ENCODE measurements at regions not wholly inside any gene's neighbourhood (a gene's known extent, or its start where the extent isn't known, plus 50 kb on each side); places are given as distances from the start of the nearest gene placed in this dataset.
"Not testable (repeated sequence)": the region's sequence is repeated elsewhere in the genome, so short reads cannot be mapped to it uniquely, and the experiment has no call there.

GRCh38 chr7:136400877-136401276 lies 423.7 kb upstream of the MTPN start:
- DNase-seq, result no peak

GRCh38 chr7:136399385-136399784 lies 422.2 kb upstream of the MTPN start:
- no peak for DNase-seq

DNA sequence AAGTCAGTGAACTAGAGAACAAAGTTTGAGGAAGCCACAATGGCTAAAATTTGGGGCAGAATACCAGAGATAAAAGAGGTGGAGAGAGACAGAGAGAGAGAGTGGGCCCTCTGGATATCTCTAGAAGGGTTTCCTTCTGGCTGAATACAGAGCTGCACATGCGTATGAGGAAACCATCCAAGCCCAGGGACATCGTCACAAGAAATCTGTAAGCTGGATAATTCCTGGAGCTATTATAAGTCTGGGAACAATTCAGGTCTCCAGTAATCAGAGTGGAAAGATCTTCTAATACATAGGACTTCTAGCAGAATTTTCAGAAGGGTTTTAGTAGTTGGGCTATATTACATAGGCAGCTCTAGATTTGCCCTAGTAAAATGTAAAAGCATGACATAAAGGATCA lies 415.7 kb upstream of the MTPN start:
- no peak for DNase-seq

DNA sequence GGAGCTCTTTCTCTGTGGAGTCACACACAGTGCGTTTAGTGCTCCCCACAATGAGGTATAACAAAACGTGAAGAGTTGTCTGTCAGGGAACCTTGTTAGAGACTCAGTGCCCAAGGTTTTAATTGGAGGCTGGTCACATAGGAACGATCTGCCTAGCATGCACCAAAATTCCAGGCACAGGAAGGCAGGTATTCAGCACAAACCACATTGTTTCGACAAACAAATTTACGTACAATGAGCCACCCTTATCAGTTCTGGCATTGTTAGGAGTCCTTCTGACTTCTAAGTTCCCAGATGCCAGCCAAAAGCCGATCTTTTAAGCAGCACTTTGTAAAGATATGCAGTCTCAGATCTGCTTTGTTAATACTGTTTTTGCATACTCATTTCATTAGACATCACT lies 414.2 kb upstream of the MTPN start:
- DNase-seq, result no peak

GRCh38 chr7:136389933-136390332 lies 412.8 kb upstream of the MTPN start:
- no peak for DNase-seq

- no peak for DNase-seq
Observed at GRCh38 chr7:136386876-136387275, 409.7 kb upstream of the MTPN start.

- not testable (repeated sequence) for DNase-seq
Observed at GRCh38 chr7:136371409-136371808, 394.2 kb upstream of the MTPN start.

DNA sequence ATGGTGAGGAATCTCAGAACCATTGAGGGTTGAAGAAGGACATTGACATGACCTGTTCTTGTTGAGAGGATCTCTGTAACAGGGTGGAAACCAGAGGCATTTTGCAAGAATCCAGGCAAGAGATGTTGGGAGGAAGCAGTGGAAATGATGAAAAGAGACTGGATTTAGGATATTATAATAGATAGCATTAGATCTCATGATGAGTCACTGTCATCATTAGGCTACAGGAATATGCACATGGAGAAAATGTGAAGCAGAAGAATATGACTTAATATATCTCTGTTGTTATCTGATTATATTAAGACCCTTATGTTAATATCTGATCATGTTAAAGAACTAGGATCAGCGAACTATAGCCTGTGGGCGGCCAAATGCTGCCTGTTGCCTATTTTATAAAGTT lies 393.0 kb upstream of the MTPN start:
- DNase-seq, result no peak

DNA sequence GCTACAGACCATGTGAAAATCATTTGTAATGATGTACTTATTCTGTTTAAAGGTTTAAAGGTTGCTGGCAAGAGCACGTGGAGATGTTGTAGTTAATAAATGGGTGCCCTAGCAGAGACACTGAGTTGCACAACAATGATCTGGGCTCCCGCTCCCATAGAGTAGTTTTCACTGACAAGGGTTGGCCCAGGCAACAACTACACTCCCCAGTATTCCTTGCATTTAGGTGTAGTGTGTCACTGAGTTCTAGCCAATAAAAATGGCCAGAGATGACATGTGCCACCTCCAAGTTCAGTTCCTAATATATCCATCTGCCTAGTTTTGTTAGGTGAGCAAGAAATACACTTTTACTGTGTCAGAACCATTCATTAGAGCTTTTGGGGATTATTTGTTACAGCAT lies 392.1 kb upstream of the MTPN start:
- DNase-seq, result no peak

GRCh38 chr7:136359333-136359903 lies 382.3 kb upstream of the MTPN start:
- no peak for DNase-seq

GRCh38 chr7:136353287-136353686 lies 376.1 kb upstream of the MTPN start:
- no peak for DNase-seq

GRCh38 chr7:136348542-136349192 lies 371.5 kb upstream of the MTPN start:
- no peak for DNase-seq

DNA sequence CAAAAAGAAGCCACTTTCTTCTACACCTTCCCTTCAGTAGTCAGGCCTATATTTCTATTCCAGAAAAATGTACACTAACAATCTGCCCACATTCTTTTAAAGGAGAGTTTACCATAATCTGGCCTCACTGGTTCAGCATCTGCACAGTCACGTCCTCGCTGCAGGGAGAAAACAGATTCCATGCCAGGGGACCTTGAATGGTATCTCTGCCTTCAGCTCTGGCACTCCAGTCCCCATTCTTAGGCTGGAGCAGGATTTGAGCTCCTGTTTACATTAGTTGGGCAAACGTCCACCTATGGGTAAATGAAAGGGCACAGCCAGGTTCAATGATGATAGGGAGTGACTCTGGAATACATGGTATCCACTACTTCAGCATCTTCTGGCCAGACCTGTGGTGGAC lies 371.0 kb upstream of the MTPN start:
- DNase-seq, result no peak

DNA sequence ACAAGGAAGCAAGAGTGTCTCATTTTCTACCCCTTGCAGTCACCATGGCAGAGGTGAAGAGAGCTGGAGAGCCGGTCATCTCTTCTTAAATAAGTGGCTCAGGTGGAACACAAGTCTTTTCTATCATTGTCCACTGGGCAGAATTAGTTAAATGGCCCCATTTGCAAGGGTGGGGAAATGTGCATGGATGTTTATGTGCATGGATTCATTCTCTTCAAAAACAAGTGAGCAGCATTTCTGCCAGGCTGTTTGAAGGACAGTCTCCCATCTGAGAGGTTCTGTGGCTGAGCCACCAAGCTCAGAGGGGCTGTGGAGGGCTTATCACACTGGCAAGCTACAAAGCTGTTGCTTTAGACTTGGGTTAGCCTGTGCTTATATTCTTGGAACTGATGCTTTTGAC lies 370.3 kb upstream of the MTPN start:
- DNase-seq, result no peak

DNA sequence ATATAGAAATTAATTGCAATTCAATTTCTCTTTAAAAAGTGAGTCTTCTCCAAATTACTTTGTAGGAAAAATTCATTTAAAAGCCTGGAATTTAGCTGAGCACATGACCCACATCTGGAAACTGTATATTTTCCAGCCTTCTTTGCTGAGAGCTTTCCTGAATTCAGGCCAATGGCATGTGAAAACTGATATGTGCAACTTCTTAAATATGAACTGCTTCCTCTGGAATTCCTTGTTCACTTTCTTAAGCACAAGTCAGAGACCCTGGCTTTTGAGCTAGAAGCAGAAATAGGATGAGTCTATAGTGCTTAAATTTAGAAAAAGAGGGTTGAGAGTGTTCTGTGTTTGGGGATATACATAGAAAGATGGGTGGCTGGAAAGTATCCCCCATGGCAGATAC lies 365.1 kb upstream of the MTPN start:
- no peak for DNase-seq

DNA sequence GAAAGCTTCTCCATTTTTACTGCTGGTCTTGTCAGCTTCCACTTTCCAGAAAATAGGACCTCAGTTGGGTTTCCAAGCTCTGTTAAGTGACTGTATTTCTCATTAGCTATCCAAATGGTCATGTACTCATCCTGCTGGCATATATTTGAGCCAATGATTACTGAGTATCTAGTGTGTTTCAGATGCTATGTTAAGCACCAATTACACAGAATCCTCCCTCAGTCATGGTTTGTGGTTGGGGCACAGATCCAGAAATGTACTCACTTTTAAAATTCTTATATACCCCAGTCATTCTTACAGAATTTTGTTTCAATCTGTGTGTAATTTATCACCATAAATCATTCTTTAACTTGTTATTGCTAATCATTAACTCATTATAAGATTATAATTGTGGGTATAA lies 362.3 kb upstream of the MTPN start:
- no peak for DNase-seq

GRCh38 chr7:136336932-136337331 lies 359.8 kb upstream of the MTPN start:
- DNase-seq, result no peak

DNA sequence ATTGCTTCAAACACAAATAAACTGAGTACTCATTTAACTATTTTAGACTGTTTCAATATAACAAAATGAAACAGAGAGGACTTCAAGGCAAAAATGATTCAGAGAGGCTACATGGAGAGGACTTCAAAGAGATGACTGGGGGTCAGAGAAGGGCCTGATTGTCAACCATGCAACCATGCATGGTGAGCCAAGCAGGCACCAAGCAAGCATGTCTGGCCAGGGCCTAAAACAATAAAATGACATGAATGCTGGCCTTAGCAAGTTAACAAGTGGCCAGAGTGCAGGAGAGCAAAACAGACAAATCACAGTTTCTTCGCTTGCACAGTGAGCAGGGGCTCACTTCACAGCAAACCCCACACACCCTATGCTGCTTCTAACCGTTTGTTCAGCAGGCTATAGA lies 356.5 kb upstream of the MTPN start:
- DNase-seq, result no peak

DNA sequence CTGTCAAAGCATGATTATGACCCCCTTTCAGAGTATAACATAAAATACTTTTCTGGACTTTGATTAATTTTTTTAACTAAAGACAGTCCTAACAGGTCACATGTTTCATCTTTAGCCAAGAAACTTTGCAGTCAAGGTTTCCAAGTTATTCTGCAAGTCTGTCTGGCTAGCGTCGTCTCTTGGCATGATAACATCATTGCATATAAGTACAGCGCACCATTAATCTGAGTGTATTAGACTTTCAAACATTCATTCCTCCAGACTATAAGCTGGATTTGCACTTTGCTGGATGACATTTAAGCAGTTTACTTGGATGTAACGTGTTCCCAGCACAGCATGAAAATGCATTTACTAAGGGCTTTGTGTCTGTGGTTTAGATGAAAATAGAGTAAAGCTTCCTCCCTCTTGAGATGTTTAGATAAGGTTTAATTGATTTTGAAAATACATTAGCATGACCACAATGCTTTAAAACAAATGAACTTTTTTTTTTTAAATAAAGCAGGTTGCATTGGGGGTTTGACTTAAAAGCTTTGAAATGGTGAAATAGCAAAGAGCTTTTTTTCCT lies 349.0 kb upstream of the MTPN start:
- no peak for DNase-seq

DNA sequence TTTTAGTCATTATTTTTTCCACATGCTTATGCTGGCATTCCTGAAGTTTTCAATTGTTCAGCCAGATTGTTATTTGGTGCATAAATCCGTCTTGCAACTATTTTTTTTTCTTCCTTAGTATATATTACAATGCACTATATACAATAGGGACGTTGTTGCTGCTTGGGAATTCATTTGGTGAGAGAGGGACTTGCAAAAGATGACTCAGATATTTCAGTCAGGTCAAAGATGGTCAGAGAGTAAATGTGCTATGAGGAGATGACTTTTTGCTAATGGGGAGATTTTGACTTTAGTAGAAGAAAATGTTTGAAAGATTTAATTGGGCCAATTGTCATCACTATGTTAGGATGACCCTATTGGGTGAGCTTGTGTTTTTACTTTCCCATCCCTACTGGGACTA lies 348.4 kb upstream of the MTPN start:
- no peak for DNase-seq

DNA sequence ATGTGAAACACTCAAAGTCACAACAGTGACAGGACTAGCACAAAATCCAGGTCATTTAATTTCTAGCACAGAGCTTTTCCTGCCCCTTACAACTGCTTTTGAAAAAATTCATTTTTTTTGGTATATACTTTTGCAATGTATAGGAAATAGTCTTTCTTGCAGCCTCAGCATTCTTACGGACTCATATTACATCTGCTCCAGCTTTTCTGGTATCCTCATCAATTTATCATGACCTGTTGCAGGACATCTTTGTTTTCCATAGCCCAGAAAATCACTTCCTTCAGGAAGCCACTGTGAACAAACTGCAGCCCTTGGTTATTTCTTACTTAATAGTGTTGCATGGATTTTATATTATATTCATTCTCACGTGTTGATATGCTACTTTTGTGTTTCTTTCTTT lies 347.9 kb upstream of the MTPN start:
- DNase-seq, result no peak

DNA sequence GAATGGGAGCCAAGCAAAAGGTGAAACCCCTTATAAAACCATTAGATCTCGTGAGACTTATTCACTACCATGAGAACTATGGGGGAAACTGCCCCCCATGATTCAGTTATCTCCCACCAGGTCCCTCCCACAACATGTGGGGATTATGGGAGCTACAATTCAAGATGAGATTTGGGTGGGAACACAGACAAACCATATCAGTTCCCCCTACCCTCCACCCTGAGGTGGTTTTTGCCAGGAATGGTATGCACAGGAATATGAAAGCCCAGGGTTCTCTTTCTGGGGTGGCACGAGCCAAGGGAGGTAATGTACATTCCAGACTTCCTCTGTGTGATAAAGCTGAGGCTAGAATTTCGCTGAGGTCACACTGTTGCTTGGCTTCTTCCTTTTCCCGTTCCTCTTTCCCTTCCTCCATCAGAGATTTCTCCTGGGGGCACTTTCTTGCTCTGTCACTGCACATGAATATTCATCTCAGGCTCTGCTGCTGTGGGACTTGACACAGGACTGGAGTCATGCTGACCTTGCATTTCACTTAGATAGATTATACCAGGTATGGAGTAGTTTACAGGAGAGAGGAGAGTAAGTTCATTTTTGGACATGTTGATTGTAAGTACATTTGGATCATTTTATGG lies 347.0 kb upstream of the MTPN start:
- DNase-seq, result no peak

DNA sequence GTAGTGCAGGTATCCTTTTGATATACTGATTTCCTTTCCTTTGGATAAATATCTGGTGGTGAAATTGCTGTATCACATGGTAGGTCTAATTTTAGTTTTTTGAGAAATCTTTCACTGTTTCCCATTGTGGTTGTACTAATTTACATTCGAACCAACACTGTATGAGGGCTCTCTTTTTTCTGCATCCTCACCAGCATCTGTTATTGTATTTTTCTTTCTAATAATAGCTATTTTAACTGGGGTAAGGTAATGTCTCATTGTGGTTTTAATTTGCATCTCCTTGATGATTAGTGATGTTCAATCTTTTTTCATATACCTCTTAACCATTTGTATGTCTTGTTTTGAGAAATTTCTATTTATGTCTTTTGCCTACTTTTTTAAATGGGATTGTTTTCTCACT lies 335.4 kb upstream of the MTPN start:
- DNase-seq, result no peak

DNA sequence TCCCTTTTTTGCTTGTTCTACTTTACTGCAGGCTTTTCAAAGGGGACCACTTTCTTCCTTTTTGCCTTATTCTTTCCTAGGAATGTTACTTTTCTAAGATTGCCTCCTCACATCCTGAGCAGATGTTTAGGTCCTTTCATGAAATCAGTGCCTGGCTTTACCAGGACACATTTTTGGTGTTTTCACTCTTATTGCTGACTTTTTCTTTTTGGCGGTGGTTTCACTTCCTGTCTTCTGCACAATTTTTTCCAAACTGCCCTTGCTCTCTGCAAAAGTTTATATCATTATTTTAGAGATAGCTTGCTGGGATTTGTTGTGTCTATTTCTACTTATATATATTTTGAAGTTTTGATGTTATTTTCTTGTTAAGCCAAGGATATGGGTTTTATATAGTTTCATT lies 332.2 kb upstream of the MTPN start:
- no peak for DNase-seq

- no peak for DNase-seq
Observed at GRCh38 chr7:136308230-136308629, 331.1 kb upstream of the MTPN start.

Data from stimulated activated CD4-positive, alpha-beta T cell treated with anti-CD3 and anti-CD28 coated beads, Interleukin-2, amount 100 ng/mL, for 24 hours (primary cell).